Lower lobe of right lung (tissue), 2 donors: ENCODE measurements at regions not wholly inside any gene's neighbourhood (a gene's known extent, or its start where the extent isn't known, plus 50 kb on each side); places are given as distances from the start of the nearest gene placed in this dataset.
A peak's percentile ranks its signal among the peaks of the same experiment; 100 is the strongest.

Source experiments
- ATAC-seq, 2 donors: fragments of 200-7000 bp; cut with Tn5 transposase; one replicate each; pipeline ENCODE4 v1.9.1; 2020 to 2022; ENCODE audit warnings: mild to moderate bottlenecking in 2 of 2, moderate library complexity in 2 of 2
- DNase-seq: peaks from one replicate; pipeline ENCODE4 v3.0.0-alpha.2; 2020
- H3K27ac ChIP-seq: fragments of 200-600 bp; one replicate; pipeline ENCODE4 v1.8.0; 2022
- H3K27me3 ChIP-seq: fragments of 200-600 bp; one replicate; pipeline ENCODE4 v1.8.0; 2022; ENCODE audit warnings: low read depth
- H3K36me3 ChIP-seq: fragments of 200-600 bp; one replicate; pipeline ENCODE4 v1.8.0; 2022; ENCODE audit warnings: mild to moderate bottlenecking
- H3K4me1 ChIP-seq: fragments of 200-600 bp; one replicate; pipeline ENCODE4 v1.8.0; 2022
- H3K4me3 ChIP-seq: fragments of 200-600 bp; one replicate; pipeline ENCODE4 v1.8.0; 2022; ENCODE audit warnings: mild to moderate bottlenecking
- H3K9me3 ChIP-seq: fragments of 200-600 bp; one replicate; pipeline ENCODE4 v1.8.0; 2022
- intact Hi-C: fragments of 100-400 bp; cut with DNase I; formaldehyde crosslinking; loops from one replicate; pipeline ENCODE4 v1.11.0; 2022
- TF ChIP-seq, protein P1 (sequence below): fragments of 200-600 bp; IDR thresholded peaks from one replicate; pipeline ENCODE4 v1.8.0; 2022; ENCODE audit warnings: antibody characterized with exemption, mild to moderate bottlenecking
- donor health status: DM: no; HTN: yes; CAD: no; lungs with severe emphysema.

DNA sequence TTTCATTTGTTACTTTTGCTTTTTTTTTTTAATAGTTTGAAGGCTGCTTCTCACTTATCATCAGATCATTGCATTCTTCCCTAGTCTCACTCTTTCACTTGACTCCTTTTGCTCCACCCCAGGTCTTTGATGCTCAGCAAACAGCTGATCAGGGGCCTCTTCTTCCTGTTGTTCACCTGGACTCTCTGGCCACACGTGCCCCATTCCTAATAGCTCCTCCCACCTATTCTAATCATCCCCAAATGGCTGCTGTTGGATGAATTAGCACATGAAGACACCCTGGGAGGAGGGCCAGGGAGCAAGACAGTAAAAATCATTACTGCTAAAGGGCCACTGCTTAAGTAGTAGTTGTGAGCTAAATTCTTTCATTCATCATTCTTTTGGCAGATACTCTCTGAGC lies 119.5 kb downstream of the MAB21L3 start:
- no peaks in the 10 kb centered on the region for H3K27me3 ChIP-seq
- DNase-seq (no peak), ATAC-seq (no peak)
- intact Hi-C loops, result no loop called here
- TF ChIP-seq, protein P1, sequence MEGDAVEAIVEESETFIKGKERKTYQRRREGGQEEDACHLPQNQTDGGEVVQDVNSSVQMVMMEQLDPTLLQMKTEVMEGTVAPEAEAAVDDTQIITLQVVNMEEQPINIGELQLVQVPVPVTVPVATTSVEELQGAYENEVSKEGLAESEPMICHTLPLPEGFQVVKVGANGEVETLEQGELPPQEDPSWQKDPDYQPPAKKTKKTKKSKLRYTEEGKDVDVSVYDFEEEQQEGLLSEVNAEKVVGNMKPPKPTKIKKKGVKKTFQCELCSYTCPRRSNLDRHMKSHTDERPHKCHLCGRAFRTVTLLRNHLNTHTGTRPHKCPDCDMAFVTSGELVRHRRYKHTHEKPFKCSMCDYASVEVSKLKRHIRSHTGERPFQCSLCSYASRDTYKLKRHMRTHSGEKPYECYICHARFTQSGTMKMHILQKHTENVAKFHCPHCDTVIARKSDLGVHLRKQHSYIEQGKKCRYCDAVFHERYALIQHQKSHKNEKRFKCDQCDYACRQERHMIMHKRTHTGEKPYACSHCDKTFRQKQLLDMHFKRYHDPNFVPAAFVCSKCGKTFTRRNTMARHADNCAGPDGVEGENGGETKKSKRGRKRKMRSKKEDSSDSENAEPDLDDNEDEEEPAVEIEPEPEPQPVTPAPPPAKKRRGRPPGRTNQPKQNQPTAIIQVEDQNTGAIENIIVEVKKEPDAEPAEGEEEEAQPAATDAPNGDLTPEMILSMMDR, result no peak
- H3K27ac ChIP-seq, result no peak overlapping the region
- H3K4me3 ChIP-seq, result no peak overlapping the region
- no peaks in the 10 kb centered on the region for H3K36me3 ChIP-seq
- H3K9me3 ChIP-seq, result no peaks in the 10 kb centered on the region
- peaks cover 7% of the 10 kb centered on the region for H3K4me1 ChIP-seq

GRCh38 chr1:116231752-116232151 lies 120.6 kb downstream of the MAB21L3 start:
- DNase-seq (peak; percentile 50), ATAC-seq (peak; percentile 43 to 55)
- TF ChIP-seq, protein P1, result no peak

GRCh38 chr1:116232989-116233514 lies 121.9 kb downstream of the MAB21L3 start:
- no peaks in the 10 kb centered on the region for H3K27me3 ChIP-seq
- no peak overlapping the region for H3K27ac ChIP-seq
- H3K9me3 ChIP-seq, result no peaks in the 10 kb centered on the region
- TF ChIP-seq, protein P1, result no peak
- no peaks in the 10 kb centered on the region for H3K36me3 ChIP-seq
- DNase-seq, result no peak
- peak; percentile 56 to 71 for ATAC-seq
- intact Hi-C loops, result no loop called here
- H3K4me1 ChIP-seq, result peaks cover 7% of the 10 kb centered on the region
- H3K4me3 ChIP-seq, result no peak overlapping the region

More at GRCh38 chr1:116231752-116232151, 120.6 kb downstream of the MAB21L3 start:
- no peaks in the 10 kb centered on the region for H3K36me3 ChIP-seq
- H3K27me3 ChIP-seq, result no peaks in the 10 kb centered on the region
- no peaks in the 10 kb centered on the region for H3K9me3 ChIP-seq
- H3K4me1 ChIP-seq, result peaks cover 7% of the 10 kb centered on the region
- H3K4me3 ChIP-seq, result no peak overlapping the region
- intact Hi-C loops, result no loop called here
- H3K27ac ChIP-seq, result no peak overlapping the region

DNA sequence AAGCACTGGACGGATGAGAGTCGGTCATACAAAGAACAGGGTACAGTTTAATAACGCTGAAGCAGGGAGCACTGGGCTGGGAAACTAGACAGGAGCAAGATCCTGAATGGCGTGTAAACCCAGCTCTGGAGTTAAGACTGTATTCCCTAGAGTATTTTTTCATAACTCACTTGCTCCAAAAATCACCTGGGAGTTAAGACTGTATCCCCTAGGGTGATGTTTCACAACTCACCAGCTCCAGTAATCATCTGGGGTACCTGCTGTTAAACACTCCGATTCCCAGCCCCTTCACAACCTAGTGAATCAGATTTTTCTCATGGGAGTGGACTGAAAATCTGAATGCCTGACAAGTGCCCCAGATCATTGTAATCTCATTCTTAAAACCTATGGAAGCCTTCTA lies 123.2 kb downstream of the MAB21L3 start:
- DNase-seq (no peak), ATAC-seq (no peak)
- Histone ChIP-seq H3K9me3 (no peaks in the 10 kb centered on the region), H3K36me3 (no peaks in the 10 kb centered on the region), H3K27ac (no peak overlapping the region), H3K4me3 (no peak overlapping the region), H3K27me3 (no peaks in the 10 kb centered on the region), H3K4me1 (peaks cover 7% of the 10 kb centered on the region)
- TF ChIP-seq, protein P1, result no peak
- intact Hi-C loops, result no loop called here

DNA sequence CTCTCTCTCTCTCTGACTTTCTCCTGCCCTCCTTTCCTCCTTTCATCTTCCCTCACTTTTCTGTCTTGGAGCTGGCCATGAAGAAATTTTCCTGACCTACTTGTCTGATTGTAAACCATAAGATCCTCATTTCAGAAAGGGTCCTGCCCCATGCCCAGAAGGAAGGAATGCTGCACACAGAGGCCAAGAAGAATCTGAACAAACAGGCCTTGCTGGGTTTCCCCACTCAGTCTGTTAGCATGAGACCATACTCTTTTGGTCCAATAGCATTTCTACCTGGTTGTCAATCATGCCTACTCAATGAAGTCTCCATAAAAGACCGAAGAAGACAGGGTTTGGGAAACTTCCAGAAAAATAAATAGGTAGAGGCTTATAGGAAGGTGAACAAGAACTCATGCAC lies 128.7 kb downstream of the MAB21L3 start:
- peaks cover 14% of the 10 kb centered on the region for H3K4me1 ChIP-seq
- intact Hi-C loops, result no loop called here
- H3K27me3 ChIP-seq, result no peaks in the 10 kb centered on the region
- no peak overlapping the region for H3K27ac ChIP-seq
- TF ChIP-seq, protein P1, result no peak
- ATAC-seq, result no peak
- no peak for DNase-seq
- no peak overlapping the region for H3K4me3 ChIP-seq
- H3K9me3 ChIP-seq, result no peaks in the 10 kb centered on the region
- H3K36me3 ChIP-seq, result no peaks in the 10 kb centered on the region
